HepG2 (cell line): ENCODE measurements at regions not wholly inside any gene's neighbourhood (a gene's known extent, or its start where the extent isn't known, plus 50 kb on each side); places are given as distances from the start of the nearest gene placed in this dataset.

Experiments
- ATAC-seq: fragments of 200-7000 bp; cut with Tn5 transposase; 3 replicates; pipeline ENCODE4 v1.9.1; 2020; ENCODE audit warnings: mild to moderate bottlenecking, moderate library complexity
- BruUV-seq: library from RNA; stranded (reverse); fragments of 400-500 nt; replicated peaks from 2 replicates; lab custom pipeline; 2021; lab: Mats Ljungman, UMichigan
- CTCF ChIA-PET: fragments of 300-600 bp; formaldehyde crosslinking; extraction: SDS; loops from one replicate; lab custom pipeline; 2021; ENCODE audit warnings: low total read pairs, inconsistent platforms, low intra/inter-chr PET ratio; lab: Yijun Ruan, JAX
- POLR2A ChIA-PET: fragments of 350-600 bp; sonication (Branson Sonifier 250); formaldehyde crosslinking; loops from one replicate; lab custom pipeline; 2020; ENCODE audit warnings: antibody characterized with exemption, inconsistent platforms; lab: Yijun Ruan, JAX
- DNase-seq: peaks from one replicate; pipeline ENCODE4 v3.0.0-alpha.2; 2015; ENCODE audit warnings: low spot score
- FAIRE-seq: peaks from 3 replicates; lab custom pipeline; 2011; peaks lifted over from hg19 to GRCh38; lab: Jason Lieb, UNC
- H2AFZ ChIP-seq: one replicate; pipeline ENCODE4 v1.6.1; 2011; ENCODE audit warnings: low read length, inconsistent platforms
- H3K27ac ChIP-seq: fragments of 300-600 bp; 3 replicates; pipeline ENCODE4 v1.8.0; 2011; ENCODE audit warnings: mixed run types, mild to moderate bottlenecking, mixed read lengths, low read length, inconsistent platforms; ENCODE audit not compliant: insufficient read depth; ENCODE audit errors: extremely low read length
- H3K27me3 ChIP-seq, 2 experiments: fragments of 200-600 bp in 1 of 2; 2 replicates in 1 of 2; 3 replicates in 1 of 2; pipeline versions ENCODE4 v1.6.0 to v1.8.0; 2011; ENCODE audit warnings: low read length in 2 of 2, mild to moderate bottlenecking in 2 of 2, moderate library complexity in 2 of 2, inconsistent platforms in 1 of 2; ENCODE audit not compliant: insufficient read depth in 2 of 2, control insufficient read depth in 1 of 2
- H3K36me3 ChIP-seq, 2 experiments: fragments of 200-600 bp in 1 of 2; replicated peaks in 1 of 2; 2 replicates in 1 of 2; 3 replicates in 1 of 2; pipeline versions ENCODE4 v1.5.1 to v1.8.0; 2011; ENCODE audit warnings: low read length in 2 of 2, inconsistent platforms in 1 of 2; ENCODE audit not compliant: insufficient read depth in 2 of 2, control insufficient read depth in 1 of 2
- H3K4me1 ChIP-seq: 2 replicates; pipeline ENCODE4 v1.5.1; 2012; ENCODE audit warnings: low read length, inconsistent platforms; ENCODE audit not compliant: insufficient read depth
- H3K4me2 ChIP-seq: 2 replicates; pipeline ENCODE4 v1.6.0; 2011; ENCODE audit warnings: low read depth, low read length, inconsistent platforms
- H3K4me3 ChIP-seq, 3 experiments: fragments of 200-600 bp in 1 of 3; sonication (generic), shearing (Covaris generic) in 1 of 3; replicated peaks in 1 of 3; 2 replicates each; pipeline ENCODE4 v1.5.1; 2011 to 2016; ENCODE audit warnings: low read length in 3 of 3, inconsistent platforms in 2 of 3, low read depth in 2 of 3, mild to moderate bottlenecking in 2 of 3, control low read depth in 1 of 3, mixed read lengths in 1 of 3; ENCODE audit not compliant: insufficient read depth in 1 of 3
- H3K79me2 ChIP-seq: one replicate; pipeline ENCODE4 v1.6.1; 2011; ENCODE audit warnings: low read length, inconsistent platforms; ENCODE audit not compliant: insufficient read depth
- H3K9ac ChIP-seq: 2 replicates; pipeline ENCODE4 v1.6.0; 2011; ENCODE audit warnings: mild to moderate bottlenecking, low read depth, low read length, inconsistent platforms; ENCODE audit not compliant: insufficient read depth
- H3K9me3 ChIP-seq: 2 replicates; pipeline ENCODE4 v1.5.1; 2012; ENCODE audit warnings: mild to moderate bottlenecking, low read length
- H4K20me1 ChIP-seq: 2 replicates; pipeline ENCODE4 v1.6.0; 2011; ENCODE audit warnings: inconsistent platforms, mild to moderate bottlenecking, low read length, moderate library complexity; ENCODE audit not compliant: insufficient read depth
- EZH2 ChIP-seq: conservative IDR thresholded peaks from 2 replicates; pipeline ENCODE4 v1.6.1; 2012; ENCODE audit warnings: mild to moderate bottlenecking, low read depth, low read length, moderate library complexity
- HOXA9 ChIP-seq: sonication (generic); formaldehyde crosslinking; IDR thresholded peaks from 2 replicates; pipeline ENCODE4 v1.8.1; 2022; ENCODE audit warnings: missing genetic modification reagents, mild to moderate bottlenecking, moderate library complexity, borderline replicate concordance
- KDM5A ChIP-seq: fragments of 200-600 bp; sonication (generic); IDR thresholded peaks from 2 replicates; pipeline ENCODE4 v1.7.0; 2018; ENCODE audit warnings: antibody characterized with exemption, mild to moderate bottlenecking, low read length, borderline replicate concordance
- MATR3 ChIP-seq: sonication (generic); formaldehyde crosslinking; IDR thresholded peaks from 2 replicates; pipeline ENCODE4 v1.4.0; 2020; ENCODE audit warnings: missing genetic modification reagents
- NFE2L1 ChIP-seq: sonication (generic); formaldehyde crosslinking; IDR thresholded peaks from 2 replicates; pipeline ENCODE4 v1.4.0; 2020; ENCODE audit warnings: missing genetic modification reagents, mild to moderate bottlenecking, borderline replicate concordance
- PAXIP1 ChIP-seq: sonication (generic); formaldehyde crosslinking; conservative IDR thresholded peaks from 2 replicates; pipeline ENCODE4 v1.4.0; 2020; ENCODE audit warnings: mild to moderate bottlenecking, missing genetic modification reagents, moderate library complexity
- RNF2 ChIP-seq: fragments of 450-650 bp; conservative IDR thresholded peaks from 2 replicates; pipeline ENCODE4 v1.6.1; 2016; ENCODE audit warnings: low read depth
- ZMYM3 ChIP-seq: sonication (generic); formaldehyde crosslinking; IDR thresholded peaks from 2 replicates; pipeline ENCODE4 v1.5.1; 2020; ENCODE audit warnings: mild to moderate bottlenecking, missing genetic modification reagents
- ZNF142 ChIP-seq: sonication (generic); formaldehyde crosslinking; IDR thresholded peaks from 2 replicates; pipeline ENCODE4 v1.4.0; 2020; ENCODE audit warnings: missing genetic modification reagents
- ZNF431 ChIP-seq: sonication (generic); formaldehyde crosslinking; IDR thresholded peaks from 2 replicates; pipeline ENCODE4 v1.9.0; 2022; ENCODE audit warnings: missing genetic modification reagents, low read depth, mild to moderate bottlenecking, borderline replicate concordance
- ZNF768 ChIP-seq: sonication (generic); formaldehyde crosslinking; IDR thresholded peaks from 2 replicates; pipeline ENCODE4 v1.4.0; 2020; ENCODE audit warnings: missing genetic modification reagents
- ZSCAN20 ChIP-seq: sonication (generic); formaldehyde crosslinking; IDR thresholded peaks from 2 replicates; pipeline ENCODE4 v1.4.0; 2020; ENCODE audit warnings: missing genetic modification reagents, mild to moderate bottlenecking, borderline replicate concordance
- WGBS: methylation state at CpG from one replicate; pipeline ENCODE4 v1.1.6; 2017; ENCODE audit warnings: low lambda C conversion rate; 5-methylcytosine and 5-hydroxymethylcytosine counted together
- in situ Hi-C: cut with HindIII; loops from 2 replicates; pipeline ENCODE4 v1.10.0; 2017; ENCODE audit warnings: low pct_unique_long_range_greater_than_20kb; ENCODE audit not compliant: extremely low pct_ligation_motif_present
- intact Hi-C: fragments of 100-400 bp; cut with micrococcal nuclease; formaldehyde crosslinking; loops from one replicate; pipeline ENCODE4 v1.10.0; 2022; ENCODE audit not compliant: unreplicated experiment

GRCh38 chr12:124689631-124690030, 122.2 kb upstream of the NCOR2 start (continued):
- no peak for TF ChIP-seq PAXIP1 (CRISPR knock-in tag)

- no peaks in the 10 kb centered on the region for H3K79me2 ChIP-seq
- intact Hi-C loops: no loop called here
- no peak overlapping the region for H3K27ac ChIP-seq
- no peaks in the 10 kb centered on the region for H3K36me3 ChIP-seq
- H3K27me3 ChIP-seq: peaks cover 2 to 48% of the 10 kb centered on the region in 2 experiments; a peak in 4 of 5 replicates
- TF ChIP-seq MATR3 (CRISPR knock-in tag) (no peak), ZMYM3 (CRISPR knock-in tag) (0 out of 2 replicates have a peak, but pooled peaks have one; percentile 46), ZSCAN20 (CRISPR knock-in tag) (no peak), RNF2 (no peak), EZH2 (no peak), HOXA9 (CRISPR knock-in tag) (no peak), KDM5A (no peak), ZNF768 (CRISPR knock-in tag) (peak; percentile 96), ZNF142 (CRISPR knock-in tag) (no peak), ZNF431 (CRISPR knock-in tag) (no peak), NFE2L1 (no peak)
- no peaks in the 10 kb centered on the region for H4K20me1 ChIP-seq
- ChIA-PET POLR2A (no interaction called here), CTCF (no interaction called here)
- 37% methylated on average over 6 of the region's 6 CpGs for WGBS
- no peak overlapping the region for H3K9ac ChIP-seq
- H3K4me3 ChIP-seq: no peak overlapping the region
- DNase-seq: no peak
- FAIRE-seq: no peak
- ATAC-seq: no peak
- H3K4me2 ChIP-seq: no peak overlapping the region
- no peaks in the 10 kb centered on the region for H3K9me3 ChIP-seq
- in situ Hi-C loops: no loop called here
- peaks cover 18% of the 10 kb centered on the region for H3K4me1 ChIP-seq
- no peak overlapping the region for H2AFZ ChIP-seq
- BruUV-seq: no TSS peak
Observed at GRCh38 chr12:124688356-124688992, 121.1 kb upstream of the NCOR2 start.
